Osteocyte (in vitro differentiated cells): ENCODE measurements at regions not wholly inside any gene's neighbourhood (a gene's known extent, or its start where the extent isn't known, plus 50 kb on each side); places are given as distances from the start of the nearest gene placed in this dataset.
"Not testable (repeated sequence)": the region's sequence is repeated elsewhere in the genome, so short reads cannot be mapped to it uniquely, and the experiment has no call there.

Experiments used
- DNase-seq: peaks from one replicate; pipeline ENCODE4 v3.0.0; 2021; ENCODE audit warnings: mixed read lengths; ENCODE audit not compliant: unreplicated experiment; ENCODE audit errors: extremely low spot score
- H3K27ac Mint-ChIP-seq: one replicate; pipeline ENCODE4 v1.8.0; 2021; ENCODE audit warnings: mild to moderate bottlenecking, mixed read lengths; ENCODE audit not compliant: unreplicated experiment
- H3K27me3 Mint-ChIP-seq: one replicate; pipeline ENCODE4 v1.8.0; 2021; ENCODE audit warnings: mixed read lengths; ENCODE audit not compliant: unreplicated experiment
- H3K36me3 Mint-ChIP-seq: one replicate; pipeline ENCODE4 v1.8.0; 2021; ENCODE audit warnings: mixed read lengths; ENCODE audit not compliant: unreplicated experiment
- H3K4me1 Mint-ChIP-seq: one replicate; pipeline ENCODE4 v1.8.0; 2021; ENCODE audit warnings: mixed read lengths; ENCODE audit not compliant: unreplicated experiment
- H3K4me3 Mint-ChIP-seq: one replicate; pipeline ENCODE4 v1.8.0; 2021; ENCODE audit warnings: mild to moderate bottlenecking, moderate library complexity, mixed read lengths; ENCODE audit not compliant: unreplicated experiment
- H3K9me3 Mint-ChIP-seq: one replicate; pipeline ENCODE4 v1.8.0; 2021; ENCODE audit warnings: mixed read lengths; ENCODE audit not compliant: unreplicated experiment
- CTCF ChIP-seq: fragments of 200-600 bp; sonication (generic); IDR thresholded peaks from 2 replicates; pipeline ENCODE4 v1.5.0; 2021; ENCODE audit warnings: antibody characterized with exemption, mild to moderate bottlenecking, moderate library complexity

GRCh38 chr11:29093416-29094120, 923.3 kb downstream of the KCNA4 start:
- H3K27me3 Mint-ChIP-seq = no peaks in the 10 kb centered on the region
- H3K27ac Mint-ChIP-seq = peak overlapping the region; percentile 63
- no peak for DNase-seq
- peaks cover 59% of the 10 kb centered on the region for H3K4me1 Mint-ChIP-seq
- peaks cover 4% of the 10 kb centered on the region for H3K36me3 Mint-ChIP-seq
- TF ChIP-seq CTCF = no peak
- H3K9me3 Mint-ChIP-seq = peaks cover 9% of the 10 kb centered on the region
- no peak overlapping the region for H3K4me3 Mint-ChIP-seq

DNA sequence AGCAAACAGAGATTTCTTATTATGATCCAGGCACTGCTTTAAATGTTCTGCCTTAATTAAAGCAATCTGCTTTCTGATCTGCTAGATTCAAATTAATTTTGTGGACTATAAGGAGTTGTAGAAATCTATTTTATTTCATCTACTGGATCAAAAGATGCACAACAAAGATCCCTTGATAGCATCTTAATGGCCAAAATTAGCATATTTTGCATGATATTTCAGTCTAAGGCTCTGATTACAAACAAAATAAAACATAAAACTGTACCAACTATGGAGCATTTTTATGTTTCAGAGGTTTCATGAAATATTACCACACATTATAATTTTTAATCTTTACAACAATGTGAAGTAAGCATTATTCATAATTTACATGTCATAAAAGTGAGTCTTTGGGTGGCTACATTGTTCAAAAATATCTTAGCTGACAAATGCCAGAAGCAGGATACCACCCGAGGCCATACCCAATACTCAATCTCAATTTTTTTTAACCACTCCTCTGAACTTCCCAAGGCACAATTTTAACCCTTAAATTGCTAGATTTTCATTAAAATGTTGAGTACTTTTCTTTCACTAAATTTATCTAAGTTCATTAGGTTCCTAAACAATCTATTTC, 929.5 kb downstream of the KCNA4 start:
- Mint-ChIP-seq H3K27me3 (no peaks in the 10 kb centered on the region), H3K27ac (no peak overlapping the region), H3K4me1 (peaks cover 33% of the 10 kb centered on the region), H3K36me3 (no peaks in the 10 kb centered on the region), H3K4me3 (no peak overlapping the region), H3K9me3 (peaks cover 5% of the 10 kb centered on the region)
- no peak for DNase-seq
- no peak for TF ChIP-seq CTCF

- no peak for DNase-seq
- Mint-ChIP-seq H3K4me1 (no peaks in the 10 kb centered on the region), H3K27ac (no peak overlapping the region), H3K9me3 (peaks cover 48% of the 10 kb centered on the region), H3K4me3 (no peak overlapping the region), H3K36me3 (peaks cover 15% of the 10 kb centered on the region), H3K27me3 (no peaks in the 10 kb centered on the region)
- no peak for TF ChIP-seq CTCF
Measured at GRCh38 chr11:29075726-29076125, 941.1 kb downstream of the KCNA4 start.

GRCh38 chr11:29063630-29064361, 953.0 kb downstream of the KCNA4 start:
- peaks cover 8% of the 10 kb centered on the region for H3K9me3 Mint-ChIP-seq
- no peak overlapping the region for H3K4me3 Mint-ChIP-seq
- H3K36me3 Mint-ChIP-seq = peaks cover 3% of the 10 kb centered on the region
- no peaks in the 10 kb centered on the region for H3K4me1 Mint-ChIP-seq
- H3K27me3 Mint-ChIP-seq = no peaks in the 10 kb centered on the region
- H3K27ac Mint-ChIP-seq = no peak overlapping the region
- TF ChIP-seq CTCF = no peak
- DNase-seq = no peak

GRCh38 chr11:29061452-29061851, 953.3 kb downstream of the METTL15 start:
- H3K27me3 Mint-ChIP-seq = no peaks in the 10 kb centered on the region
- no peak overlapping the region for H3K4me3 Mint-ChIP-seq
- no peak for DNase-seq
- no peak overlapping the region for H3K27ac Mint-ChIP-seq
- no peaks in the 10 kb centered on the region for H3K36me3 Mint-ChIP-seq
- H3K9me3 Mint-ChIP-seq = peaks cover 10% of the 10 kb centered on the region
- no peak for TF ChIP-seq CTCF
- H3K4me1 Mint-ChIP-seq = no peaks in the 10 kb centered on the region

- not testable (repeated sequence) for H3K4me3 Mint-ChIP-seq, H3K4me1 Mint-ChIP-seq, H3K36me3 Mint-ChIP-seq, H3K27ac Mint-ChIP-seq, H3K27me3 Mint-ChIP-seq, DNase-seq
- H3K9me3 Mint-ChIP-seq = peaks cover 20% of the 10 kb centered on the region
Measured at GRCh38 chr11:29056487-29056886, 948.3 kb downstream of the METTL15 start.
